ENCODE measurements at regions not wholly inside any gene's neighbourhood (a gene's known extent, or its start where the extent isn't known, plus 50 kb on each side); places are given as distances from the start of the nearest gene placed in this dataset.

DNA sequence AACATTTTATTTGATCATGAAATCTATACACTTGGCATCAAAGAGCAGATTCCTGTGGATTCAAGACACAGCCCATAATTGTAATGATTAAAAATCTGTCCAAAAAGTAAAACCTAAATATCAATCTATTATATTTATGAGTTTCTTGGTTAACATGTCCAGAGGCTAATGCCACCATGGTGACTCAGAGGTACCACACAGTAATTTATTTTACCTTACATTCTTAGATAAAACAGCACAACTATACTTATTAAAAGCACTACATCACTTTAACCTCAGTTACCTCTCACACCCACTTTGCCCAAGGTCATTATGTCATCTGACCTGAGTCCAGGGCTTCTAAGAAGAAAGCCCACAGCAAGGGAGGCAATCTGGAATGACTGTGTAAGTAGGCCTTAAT, 519.2 kb downstream of the RASEF start:
- TF ChIP-seq, protein P1, sequence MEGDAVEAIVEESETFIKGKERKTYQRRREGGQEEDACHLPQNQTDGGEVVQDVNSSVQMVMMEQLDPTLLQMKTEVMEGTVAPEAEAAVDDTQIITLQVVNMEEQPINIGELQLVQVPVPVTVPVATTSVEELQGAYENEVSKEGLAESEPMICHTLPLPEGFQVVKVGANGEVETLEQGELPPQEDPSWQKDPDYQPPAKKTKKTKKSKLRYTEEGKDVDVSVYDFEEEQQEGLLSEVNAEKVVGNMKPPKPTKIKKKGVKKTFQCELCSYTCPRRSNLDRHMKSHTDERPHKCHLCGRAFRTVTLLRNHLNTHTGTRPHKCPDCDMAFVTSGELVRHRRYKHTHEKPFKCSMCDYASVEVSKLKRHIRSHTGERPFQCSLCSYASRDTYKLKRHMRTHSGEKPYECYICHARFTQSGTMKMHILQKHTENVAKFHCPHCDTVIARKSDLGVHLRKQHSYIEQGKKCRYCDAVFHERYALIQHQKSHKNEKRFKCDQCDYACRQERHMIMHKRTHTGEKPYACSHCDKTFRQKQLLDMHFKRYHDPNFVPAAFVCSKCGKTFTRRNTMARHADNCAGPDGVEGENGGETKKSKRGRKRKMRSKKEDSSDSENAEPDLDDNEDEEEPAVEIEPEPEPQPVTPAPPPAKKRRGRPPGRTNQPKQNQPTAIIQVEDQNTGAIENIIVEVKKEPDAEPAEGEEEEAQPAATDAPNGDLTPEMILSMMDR (IDR thresholded peaks at IDR 0.05; ENCODE audit: insufficient read depth, low read depth, low read length), result no peak
- no peak overlapping the region for H3K4me3 ChIP-seq (ENCODE audit: low read depth, low read length)
- DNase-seq (ENCODE audit: low read depth), result no peak

DNA sequence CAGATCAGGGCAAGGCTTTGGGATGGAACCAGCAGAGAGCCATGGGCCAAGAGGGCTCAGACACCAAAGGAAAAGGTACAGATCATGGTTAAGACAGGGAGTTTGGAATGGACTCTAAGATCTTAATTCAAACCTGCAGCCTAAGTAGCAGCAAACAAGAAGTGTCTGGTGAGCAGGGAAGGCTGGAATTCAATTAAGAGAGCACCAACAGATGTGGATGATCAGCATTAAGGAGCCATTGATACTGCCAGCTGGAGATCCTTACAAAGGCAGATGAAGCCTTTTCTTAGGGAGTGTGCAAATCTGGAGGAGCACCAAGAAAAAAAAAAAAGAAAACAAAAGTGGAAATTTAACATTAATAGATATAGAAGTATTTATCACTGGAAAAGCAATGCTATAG, 516.8 kb downstream of the RASEF start:
- H3K4me3 ChIP-seq (ENCODE audit: low read depth, low read length), result no peak overlapping the region
- DNase-seq (ENCODE audit: low read depth), result no peak
- TF ChIP-seq, protein P1 (IDR thresholded peaks at IDR 0.05; ENCODE audit: insufficient read depth, low read depth, low read length), result no peak

DNA sequence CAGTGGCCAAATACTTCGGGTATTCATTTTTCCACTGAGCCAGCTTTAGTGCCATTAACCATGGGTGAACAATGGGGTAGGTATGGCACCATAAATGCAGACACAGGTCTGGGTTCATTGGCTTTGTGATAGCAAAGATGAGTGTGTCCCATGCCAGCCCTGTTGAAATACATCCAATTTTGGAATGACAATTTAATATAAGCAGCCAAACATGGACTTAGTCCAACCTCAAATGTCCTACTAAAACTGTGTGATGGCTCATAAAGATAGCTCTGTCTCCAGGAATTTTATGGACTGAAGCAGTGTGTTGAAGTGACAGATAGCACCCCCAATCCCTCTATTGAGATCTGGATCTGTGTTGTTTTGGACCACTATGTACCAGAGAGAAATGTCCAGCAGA, 514.9 kb downstream of the RASEF start:
- no peak for DNase-seq (ENCODE audit: low read depth)

DNA sequence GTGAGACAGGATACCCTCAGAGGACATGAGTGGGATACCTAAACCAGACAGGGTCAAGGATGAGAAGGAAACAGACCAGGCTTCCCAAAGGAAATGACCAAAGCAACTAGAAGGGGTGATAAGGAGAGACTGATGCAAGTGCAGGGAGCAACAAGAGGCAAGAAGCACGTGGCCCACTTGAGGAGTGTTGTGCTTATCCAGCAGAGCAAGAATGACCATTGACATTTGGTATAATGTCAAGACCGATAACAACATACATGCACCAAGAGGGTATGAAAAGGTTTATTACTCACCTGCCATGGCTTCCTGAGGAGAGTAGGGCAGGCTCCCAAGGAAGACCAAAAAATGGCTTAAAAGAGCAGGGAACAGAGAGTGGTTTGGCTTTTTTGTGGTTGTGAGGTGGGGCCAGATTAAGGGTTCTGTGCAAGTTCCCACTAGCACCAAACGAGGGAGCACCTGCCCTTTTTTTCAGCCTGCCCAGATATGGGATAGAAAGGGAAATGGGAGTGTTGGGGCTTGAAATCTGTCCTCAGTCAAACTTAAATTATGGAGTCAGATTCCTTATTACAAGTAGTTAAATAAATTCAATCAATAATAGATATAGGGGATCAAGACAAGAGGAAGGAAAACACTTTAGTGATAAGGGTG, 513.6 kb downstream of the RASEF start:
- TF ChIP-seq, protein P1 (IDR thresholded peaks at IDR 0.05; ENCODE audit: insufficient read depth, low read depth, low read length), result no peak
- no peak for DNase-seq (ENCODE audit: low read depth)

More for the DNA sequence above, 514.9 kb downstream of the RASEF start:
- no peak overlapping the region for H3K4me3 ChIP-seq (ENCODE audit: low read depth, low read length)
- TF ChIP-seq, protein P1 (IDR thresholded peaks at IDR 0.05; ENCODE audit: insufficient read depth, low read depth, low read length), result no peak

DNA sequence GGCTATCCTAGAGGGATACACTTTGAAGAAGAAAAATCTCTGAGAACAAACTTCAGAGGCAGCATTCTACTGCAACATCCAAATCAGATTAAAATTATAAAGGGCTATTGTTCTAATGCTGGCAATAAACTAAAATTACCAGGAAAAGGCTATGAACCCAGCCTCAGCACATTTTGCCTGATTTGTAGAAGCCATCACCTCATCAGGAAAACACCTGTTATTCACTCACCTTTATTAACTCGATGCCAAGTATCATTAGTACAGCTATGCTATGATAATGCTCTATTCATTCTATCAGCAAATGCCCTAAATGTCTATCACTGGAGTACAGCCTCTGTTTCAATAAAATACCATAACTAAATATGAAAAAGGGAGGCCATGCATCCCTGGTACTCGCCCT, 510.2 kb downstream of the RASEF start:
- TF ChIP-seq, protein P1 (IDR thresholded peaks at IDR 0.05; ENCODE audit: insufficient read depth, low read depth, low read length), result no peak
- H3K4me3 ChIP-seq (ENCODE audit: low read depth, low read length), result no peak overlapping the region
- DNase-seq (ENCODE audit: low read depth), result no peak

More for the DNA sequence above, 513.6 kb downstream of the RASEF start:
- no peak overlapping the region for H3K4me3 ChIP-seq (ENCODE audit: low read depth, low read length)

- TF ChIP-seq, protein P1 (IDR thresholded peaks at IDR 0.05; ENCODE audit: insufficient read depth, low read depth, low read length), result no peak
- no peak overlapping the region for H3K4me3 ChIP-seq (ENCODE audit: low read depth, low read length)
- no peak for DNase-seq (ENCODE audit: low read depth)
These were observed 509.1 kb downstream of the RASEF start for GRCh38 chr9:82553654-82554366.

Data from fibroblast of villous mesenchyme (primary cell).